ENCODE measurements at regions not wholly inside any gene's neighbourhood (a gene's known extent, or its start where the extent isn't known, plus 50 kb on each side); places are given as distances from the start of the nearest gene placed in this dataset.

GRCh38 chr12:28108599-28108998 lies 81.7 kb upstream of the CCDC91 start:
- H3K4me1 ChIP-seq = no peaks in the 10 kb centered on the region

GRCh38 chr12:28110329-28110728 lies 79.9 kb upstream of the CCDC91 start:
- Histone ChIP-seq H3K79me2 (no peaks in the 10 kb centered on the region), H3K36me3 (ENCODE audit: control insufficient read depth, insufficient read depth, low read length) (no peaks in the 10 kb centered on the region), H3K4me1 (no peaks in the 10 kb centered on the region), H3K27me3 (ENCODE audit: control insufficient read depth, insufficient read depth, low read length) (no peaks in the 10 kb centered on the region), H3K9ac (no peak overlapping the region), H2AFZ (no peak overlapping the region), H3K9me3 (ENCODE audit: control insufficient read depth, low read length) (no peaks in the 10 kb centered on the region), H3K4me2 (ENCODE audit: low read length) (no peak overlapping the region), H3K4me3 (ENCODE audit: low read depth, low read length) (no peak overlapping the region), H3K27ac (no peak overlapping the region)
- no peak for TF ChIP-seq CTCF (IDR thresholded peaks at IDR 0.05)

More at GRCh38 chr12:28108599-28108998, 81.7 kb upstream of the CCDC91 start:
- Histone ChIP-seq H3K27me3 (ENCODE audit: control insufficient read depth, insufficient read depth, low read length) (no peaks in the 10 kb centered on the region), H3K4me2 (ENCODE audit: low read length) (no peak overlapping the region), H3K36me3 (ENCODE audit: control insufficient read depth, insufficient read depth, low read length) (no peaks in the 10 kb centered on the region), H3K27ac (no peak overlapping the region), H3K4me3 (ENCODE audit: low read depth, low read length) (no peak overlapping the region), H3K79me2 (no peaks in the 10 kb centered on the region), H2AFZ (no peak overlapping the region), H3K9ac (no peak overlapping the region), H3K9me3 (ENCODE audit: control insufficient read depth, low read length) (no peaks in the 10 kb centered on the region)
- TF ChIP-seq CTCF (IDR thresholded peaks at IDR 0.05) = no peak

GRCh38 chr12:28114488-28114887 lies 75.8 kb upstream of the CCDC91 start:
- TF ChIP-seq CTCF (IDR thresholded peaks at IDR 0.05) = no peak
- Histone ChIP-seq H3K4me1 (no peaks in the 10 kb centered on the region), H3K79me2 (no peaks in the 10 kb centered on the region)

GRCh38 chr12:28121433-28121832 lies 68.8 kb upstream of the CCDC91 start:
- Histone ChIP-seq H3K79me2 (no peaks in the 10 kb centered on the region), H3K27me3 (ENCODE audit: control insufficient read depth, insufficient read depth, low read length) (no peaks in the 10 kb centered on the region), H3K4me2 (ENCODE audit: low read length) (no peak overlapping the region), H3K9ac (no peak overlapping the region), H3K27ac (no peak overlapping the region), H3K36me3 (ENCODE audit: control insufficient read depth, insufficient read depth, low read length) (no peaks in the 10 kb centered on the region), H3K4me3 (ENCODE audit: low read depth, low read length) (no peak overlapping the region), H3K9me3 (ENCODE audit: control insufficient read depth, low read length) (no peaks in the 10 kb centered on the region), H2AFZ (no peak overlapping the region), H3K4me1 (no peaks in the 10 kb centered on the region)
- no peak for TF ChIP-seq CTCF (IDR thresholded peaks at IDR 0.05)

More at GRCh38 chr12:28114488-28114887, 75.8 kb upstream of the CCDC91 start:
- Histone ChIP-seq H3K9ac (no peak overlapping the region), H3K4me3 (ENCODE audit: low read depth, low read length) (no peak overlapping the region), H3K27ac (no peak overlapping the region), H3K9me3 (ENCODE audit: control insufficient read depth, low read length) (no peaks in the 10 kb centered on the region), H2AFZ (no peak overlapping the region), H3K27me3 (ENCODE audit: control insufficient read depth, insufficient read depth, low read length) (no peaks in the 10 kb centered on the region), H3K36me3 (ENCODE audit: control insufficient read depth, insufficient read depth, low read length) (no peaks in the 10 kb centered on the region), H3K4me2 (ENCODE audit: low read length) (no peak overlapping the region)

- H3K9me3 ChIP-seq (ENCODE audit: control insufficient read depth, low read length) = no peaks in the 10 kb centered on the region
- H3K27me3 ChIP-seq (ENCODE audit: control insufficient read depth, insufficient read depth, low read length) = no peaks in the 10 kb centered on the region
- no peaks in the 10 kb centered on the region for H3K36me3 ChIP-seq (ENCODE audit: control insufficient read depth, insufficient read depth, low read length)
- H3K4me3 ChIP-seq (ENCODE audit: low read depth, low read length) = no peak overlapping the region
- H3K4me2 ChIP-seq (ENCODE audit: low read length) = no peak overlapping the region
- no peak overlapping the region for H3K27ac ChIP-seq
- no peak for TF ChIP-seq CTCF (IDR thresholded peaks at IDR 0.05)
- no peak overlapping the region for H3K9ac ChIP-seq
- no peaks in the 10 kb centered on the region for H3K79me2 ChIP-seq
- H2AFZ ChIP-seq = peak overlapping the region; percentile 2
- H3K4me1 ChIP-seq = no peaks in the 10 kb centered on the region
Observed at GRCh38 chr12:28121899-28122655, 68.2 kb upstream of the CCDC91 start.

All from parathyroid adenoma (tissue), 2 donors.